CD4-positive, alpha-beta T cell treated with Interleukin-10 for 1 hour (primary cell): ENCODE measurements at regions not wholly inside any gene's neighbourhood (a gene's known extent, or its start where the extent isn't known, plus 50 kb on each side); places are given as distances from the start of the nearest gene placed in this dataset.
"Not testable (repeated sequence)": the region's sequence is repeated elsewhere in the genome, so short reads cannot be mapped to it uniquely, and the experiment has no call there.

Experiments
- DNase-seq: peaks from one replicate; pipeline ENCODE4 v3.0.0-alpha.2; 2020

- no peak for DNase-seq
Observed at GRCh38 chr4:14336656-14337055, 665.6 kb upstream of the CPEB2 start.

- no peak for DNase-seq
Observed at GRCh38 chr4:14337892-14338584, 664.2 kb upstream of the CPEB2 start.

DNA sequence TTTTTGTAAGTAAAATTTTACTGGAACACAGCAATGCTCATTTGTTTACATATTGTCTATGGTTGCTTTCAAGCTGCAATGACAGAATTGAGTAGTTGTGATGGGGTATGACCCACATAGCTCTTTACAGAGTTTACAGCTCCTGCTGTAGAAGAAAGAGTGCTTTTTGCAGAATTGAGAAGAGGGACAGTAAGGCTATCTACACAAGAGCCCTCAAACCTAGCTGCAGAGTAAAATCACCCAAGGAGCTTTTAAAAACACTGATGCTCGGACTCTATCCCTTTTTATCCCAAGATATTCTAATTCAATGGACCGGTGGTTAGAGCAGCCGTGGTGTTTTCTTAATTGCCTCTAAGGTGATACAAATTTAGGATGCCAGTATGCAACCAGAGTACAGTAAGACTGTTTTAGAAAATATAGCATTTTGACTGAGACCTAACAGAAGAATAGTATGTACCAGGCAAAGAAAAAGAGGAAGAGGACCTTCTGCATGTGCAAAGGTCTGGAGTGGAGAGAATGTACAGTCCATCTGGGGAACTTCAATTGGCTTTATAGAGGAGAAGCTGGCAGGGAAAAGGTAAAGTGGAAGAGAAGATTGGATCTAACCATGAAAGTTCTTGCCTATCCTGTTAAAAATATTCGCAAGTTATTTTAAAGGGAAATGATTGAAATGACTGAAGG is 663.6 kb upstream of the CPEB2 start:
- DNase-seq: no peak

- DNase-seq: no peak
Observed at GRCh38 chr4:14339715-14340114, 662.6 kb upstream of the CPEB2 start.

- DNase-seq: no peak
Observed at GRCh38 chr4:14340321-14340720, 662.0 kb upstream of the CPEB2 start.

DNA sequence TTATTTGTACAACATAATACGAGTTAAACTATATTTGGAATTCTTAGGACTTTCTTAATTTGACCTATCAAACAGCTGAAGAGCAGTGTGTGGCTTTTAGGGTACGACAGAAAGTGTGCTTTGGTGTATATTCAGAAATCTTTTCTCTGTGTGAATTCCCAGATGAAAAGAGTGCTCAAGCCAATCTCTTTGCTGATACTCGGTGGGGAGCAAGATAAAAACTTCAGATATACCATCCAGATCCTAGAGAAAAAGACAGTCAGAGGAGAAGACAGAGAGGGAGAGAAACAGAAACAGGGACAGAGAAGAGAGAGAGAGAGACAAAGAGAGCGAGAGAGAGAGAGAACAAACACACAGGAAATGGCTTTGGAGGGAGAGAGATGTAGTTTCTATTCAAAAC is 658.3 kb upstream of the CPEB2 start:
- DNase-seq: no peak

DNA sequence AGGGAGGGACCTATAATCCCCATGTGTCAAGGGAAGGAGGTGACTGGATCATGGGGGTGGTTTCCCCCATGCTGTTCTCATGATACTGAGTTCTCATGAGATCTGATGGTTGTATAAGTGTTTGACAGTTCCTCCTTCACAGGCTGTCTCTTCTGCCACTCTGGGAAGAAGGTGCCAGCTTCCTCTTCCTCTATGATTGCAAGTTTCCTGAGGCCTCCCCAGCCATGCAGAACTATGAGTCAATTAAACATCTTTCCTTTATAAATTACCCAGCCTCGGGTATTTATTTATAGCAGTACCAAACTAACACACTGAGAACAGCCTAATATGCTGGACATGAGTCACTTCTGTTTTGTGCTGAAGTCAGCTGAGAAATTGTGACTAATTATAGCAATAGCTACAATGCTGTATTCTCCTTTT is 656.9 kb upstream of the CPEB2 start:
- peak; percentile 2 for DNase-seq

DNA sequence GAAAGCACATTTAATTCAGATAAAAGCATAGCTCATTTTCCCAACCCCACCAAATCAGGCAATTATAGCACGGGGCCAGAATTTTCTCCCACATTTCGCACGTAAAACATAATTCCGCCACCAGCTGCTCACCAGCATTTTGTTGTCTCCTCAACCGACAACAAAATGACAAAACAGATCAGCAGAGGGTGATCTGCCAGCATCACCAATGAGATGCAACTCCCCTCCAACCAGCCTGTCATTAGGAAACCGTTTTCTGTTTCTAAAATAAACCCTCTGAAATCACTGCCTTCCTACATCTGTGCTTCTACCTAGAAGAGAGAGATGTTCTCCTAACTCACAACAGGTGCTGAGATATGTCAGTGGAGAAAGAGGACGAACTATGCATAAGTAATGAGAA is 654.8 kb upstream of the CPEB2 start:
- no peak for DNase-seq

GRCh38 chr4:14348506-14348905 is 653.8 kb upstream of the CPEB2 start:
- DNase-seq: no peak

DNA sequence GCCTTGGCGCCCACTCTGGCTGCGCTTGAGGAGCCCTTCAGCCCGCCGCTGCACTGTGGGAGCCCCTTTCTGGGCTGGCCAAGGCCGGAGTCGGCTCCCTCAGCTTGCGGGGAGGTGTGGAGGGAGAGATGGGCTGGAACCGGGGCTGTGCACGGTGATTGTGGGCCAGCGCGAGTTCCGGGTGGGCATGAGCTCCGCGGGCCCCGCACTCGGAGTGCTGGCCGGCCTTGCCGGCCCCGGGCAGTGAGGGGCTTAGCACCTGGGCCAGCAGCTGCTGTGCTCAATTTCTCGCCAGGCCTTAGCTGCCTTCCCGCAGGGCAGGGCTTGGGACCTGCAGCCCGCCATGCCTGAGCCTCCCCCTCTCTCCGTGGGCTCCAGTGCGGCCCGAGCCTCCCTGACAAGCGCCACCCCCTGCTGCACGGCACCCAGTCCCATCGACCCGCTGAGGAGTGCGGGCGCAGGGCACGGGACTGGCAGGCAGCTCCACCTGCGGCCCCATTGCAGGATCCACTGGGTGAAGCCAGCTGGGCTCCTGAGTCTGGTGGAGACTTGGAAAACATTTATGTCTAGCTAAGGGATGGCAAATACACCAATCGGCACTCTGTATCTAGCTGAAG is 643.6 kb upstream of the CPEB2 start:
- DNase-seq: not testable (repeated sequence)

GRCh38 chr4:14359991-14360390 is 642.3 kb upstream of the CPEB2 start:
- no peak for DNase-seq

DNA sequence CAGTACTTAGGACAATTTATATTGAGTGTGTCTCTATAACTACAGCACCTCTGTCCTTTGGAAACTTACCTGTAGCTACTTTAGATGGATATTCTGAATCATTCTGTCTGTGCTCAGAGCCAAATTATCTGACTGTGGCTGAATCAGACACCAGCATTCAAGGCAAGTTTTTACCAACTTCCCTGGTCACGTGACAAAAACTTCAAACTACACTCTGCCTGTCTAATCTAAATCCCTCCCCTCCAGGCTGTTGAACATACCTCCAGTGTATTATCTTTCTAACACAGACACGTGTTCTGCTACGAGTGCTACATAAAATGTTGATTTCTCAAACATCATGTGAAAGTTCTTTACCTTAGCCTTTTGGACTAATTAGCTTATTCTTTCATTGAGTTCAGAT is 641.2 kb upstream of the CPEB2 start:
- no peak for DNase-seq

DNA sequence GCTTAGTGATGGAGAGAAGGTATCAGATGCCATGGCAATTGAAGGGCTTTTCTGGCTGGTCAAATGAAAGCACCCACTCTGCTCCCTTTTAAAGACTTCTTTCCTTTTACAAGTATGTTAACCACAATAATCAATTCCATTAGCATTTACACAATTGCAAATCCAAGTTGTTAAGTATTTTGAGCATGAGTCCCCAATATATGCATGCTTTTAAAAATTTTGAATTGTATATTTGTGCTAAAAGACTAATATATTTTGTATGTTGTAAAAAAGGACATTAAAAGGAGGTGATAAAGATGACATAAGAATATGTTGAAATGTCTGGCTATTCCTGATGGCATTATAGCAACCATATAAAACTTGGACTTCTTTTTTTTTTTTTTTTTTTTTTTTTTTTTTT is 639.9 kb upstream of the CPEB2 start:
- no peak for DNase-seq

DNA sequence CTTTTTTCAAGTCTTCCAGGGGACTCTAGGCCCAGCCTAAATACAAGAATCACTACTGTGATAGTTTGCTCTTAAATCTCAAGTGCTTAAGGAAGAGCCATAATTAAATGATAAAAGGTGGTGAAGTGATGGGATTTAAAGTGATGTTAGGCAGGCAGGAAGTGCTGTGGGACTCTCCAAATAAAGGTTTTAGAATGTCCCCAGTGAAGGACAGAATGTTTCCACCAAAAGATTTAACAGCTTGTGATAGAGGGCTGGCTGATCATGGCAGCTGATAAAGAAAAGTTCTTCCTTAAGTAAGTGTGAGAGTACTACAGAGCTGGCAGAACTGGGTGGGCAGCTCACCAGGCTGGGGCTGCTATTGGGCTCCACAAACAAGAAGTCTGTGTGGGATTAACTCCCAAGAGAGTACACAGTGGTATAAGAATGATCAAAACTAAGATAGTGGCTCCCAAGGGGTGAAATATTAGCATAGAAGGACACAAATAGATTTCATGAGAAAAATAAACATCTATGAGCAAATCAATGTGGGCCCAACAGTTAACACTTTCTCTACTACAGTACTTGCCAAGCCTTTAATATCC is 637.2 kb upstream of the CPEB2 start:
- no peak for DNase-seq

- no peak for DNase-seq
Observed at GRCh38 chr4:14368391-14368790, 633.9 kb upstream of the CPEB2 start.

DNA sequence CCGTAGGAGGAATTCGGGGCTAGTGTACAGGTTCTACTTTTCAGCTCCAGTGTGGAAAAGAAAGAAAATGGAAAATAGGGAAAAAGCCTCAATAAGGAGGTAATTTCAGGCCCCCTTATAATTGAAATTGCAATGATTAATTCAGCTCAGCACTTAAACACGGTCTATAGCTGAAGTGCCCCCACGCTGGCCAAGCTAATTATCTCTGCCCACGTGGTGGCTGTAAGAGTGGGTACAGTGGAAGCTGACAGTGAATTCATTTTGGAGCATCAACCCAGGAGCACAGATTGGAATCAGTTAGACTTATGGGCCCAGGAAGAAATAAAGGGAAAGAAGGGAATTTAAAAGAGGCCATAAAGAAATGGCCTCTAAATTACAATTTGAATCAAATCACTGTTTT is 631.1 kb upstream of the CPEB2 start:
- DNase-seq: no peak

GRCh38 chr4:14375816-14376215 is 626.5 kb upstream of the CPEB2 start:
- no peak for DNase-seq

DNA sequence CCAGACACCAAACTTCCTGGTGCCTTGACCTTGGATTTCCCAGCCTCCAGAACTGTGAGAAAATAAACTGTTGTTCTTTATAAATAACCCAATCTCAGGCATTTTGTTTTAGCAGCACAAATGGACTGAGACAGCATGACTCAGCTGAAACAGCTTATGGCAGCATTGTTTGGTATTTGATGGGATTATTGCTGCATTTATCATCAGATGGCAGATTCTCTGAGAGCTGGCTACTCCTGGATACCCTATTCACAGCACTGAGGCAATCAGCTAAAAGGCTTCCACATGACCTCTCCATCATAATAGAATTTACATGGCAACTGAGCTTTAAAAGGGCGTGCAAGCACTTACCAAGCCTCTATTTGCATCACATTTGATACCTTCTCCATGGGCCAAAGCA is 623.1 kb upstream of the CPEB2 start:
- no peak for DNase-seq

DNA sequence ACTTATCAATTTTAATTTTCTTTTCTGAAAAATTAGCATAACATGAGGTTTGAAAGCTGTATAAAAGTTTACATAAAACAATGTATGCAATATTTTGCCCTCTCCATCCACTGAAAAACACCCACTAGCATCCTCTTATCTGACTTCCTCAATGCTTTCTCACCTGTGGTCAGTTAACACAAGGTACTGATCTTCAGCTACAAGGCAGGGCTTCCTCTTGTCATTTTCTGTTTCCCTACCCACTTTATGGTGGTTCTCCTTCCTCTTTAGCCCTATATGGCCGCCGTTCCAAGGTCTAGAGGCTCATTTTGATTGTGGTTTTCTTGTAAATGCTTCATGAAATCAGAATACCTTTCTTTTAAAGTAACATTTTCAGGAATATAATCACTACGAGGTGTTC is 618.6 kb upstream of the CPEB2 start:
- DNase-seq: no peak

GRCh38 chr4:14384824-14385223 is 617.5 kb upstream of the CPEB2 start:
- DNase-seq: no peak

DNA sequence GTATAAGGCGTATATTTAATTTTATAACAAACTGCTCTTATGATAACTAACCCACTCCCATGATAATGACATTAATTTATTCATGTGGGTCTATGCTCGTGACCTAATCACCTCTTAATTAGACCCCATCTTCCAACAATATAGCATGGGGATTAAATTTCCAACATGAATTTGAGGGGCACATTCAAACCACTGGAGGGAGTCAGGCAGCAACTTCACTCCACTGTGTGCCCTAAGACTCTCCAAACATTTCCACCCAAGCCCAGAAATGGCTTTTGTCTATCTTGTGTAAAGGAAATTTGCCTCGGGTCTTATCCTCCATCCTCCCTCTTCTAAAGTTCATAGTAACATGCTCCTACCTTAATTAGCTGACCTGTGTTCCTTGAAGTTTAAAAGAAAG is 616.1 kb upstream of the CPEB2 start:
- no peak for DNase-seq

DNA sequence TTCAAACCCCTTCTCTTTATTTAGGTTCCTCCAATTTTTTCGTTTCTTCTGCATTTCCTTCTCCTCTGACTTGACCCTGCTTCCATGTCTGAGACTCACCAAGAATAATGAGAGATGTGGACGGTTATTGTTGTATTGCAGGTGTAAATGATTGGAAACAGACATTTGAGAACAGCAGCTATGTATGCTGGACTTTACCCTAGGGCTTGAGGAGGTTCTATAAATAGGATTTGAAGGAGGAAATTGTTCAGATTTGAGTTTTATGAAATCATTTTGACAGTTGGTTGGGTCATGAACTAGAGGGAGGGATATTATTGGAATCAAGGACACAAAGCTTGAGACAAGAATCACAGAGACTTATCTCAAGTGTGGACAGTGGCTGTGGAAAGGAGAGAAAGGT is 614.6 kb upstream of the CPEB2 start:
- no peak for DNase-seq

DNA sequence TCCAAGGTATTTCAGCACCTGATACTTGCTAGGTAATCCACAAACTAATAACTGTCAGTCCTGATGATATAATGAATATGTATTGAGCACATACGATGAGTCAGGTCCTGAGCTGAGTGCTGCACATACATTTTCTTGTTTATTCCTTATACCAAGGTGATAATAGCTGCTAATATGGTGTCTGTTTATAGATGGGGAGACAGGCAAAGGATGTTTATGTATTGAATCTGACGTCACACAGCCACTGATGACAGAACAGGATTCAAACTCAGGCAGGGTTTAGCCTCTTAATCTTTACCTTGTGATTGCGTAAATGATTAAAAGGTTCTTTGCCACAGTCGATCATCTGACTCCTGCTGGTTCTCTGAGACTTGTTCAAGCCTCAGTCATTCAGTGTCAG is 609.9 kb upstream of the CPEB2 start:
- no peak for DNase-seq

DNA sequence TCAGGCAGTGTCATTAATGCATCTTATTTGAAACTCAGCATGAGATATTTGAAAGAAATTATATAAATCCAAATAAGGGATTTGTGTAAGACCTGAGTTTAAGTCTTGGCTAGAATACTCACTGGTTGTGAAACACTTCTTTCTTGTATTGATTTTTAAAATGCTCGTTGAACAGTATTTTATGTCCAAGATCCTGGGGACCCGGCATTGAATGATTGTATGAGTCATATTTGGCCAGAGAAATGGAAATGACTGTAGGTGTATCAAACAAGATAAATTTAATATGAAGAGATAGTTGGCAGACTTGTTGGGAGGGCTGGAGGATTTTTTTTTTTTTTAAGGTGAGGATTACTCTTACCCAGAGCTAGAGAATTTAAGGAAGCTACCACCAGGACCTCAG is 606.1 kb upstream of the CPEB2 start:
- no peak for DNase-seq
